Panc1 (cell line): ENCODE measurements at regions not wholly inside any gene's neighbourhood (a gene's known extent, or its start where the extent isn't known, plus 50 kb on each side); places are given as distances from the start of the nearest gene placed in this dataset.

Experiments used
- POLR2AphosphoS5 ChIP-seq: IDR thresholded peaks from 2 replicates; pipeline ENCODE4 v1.6.1; 2012; ENCODE audit warnings: mild to moderate bottlenecking, low read depth, low read length, moderate library complexity
- SIN3A ChIP-seq: IDR thresholded peaks from 2 replicates; pipeline ENCODE4 v1.6.1; 2012; ENCODE audit warnings: low read depth, mild to moderate bottlenecking, low read length, moderate library complexity, borderline replicate concordance; ENCODE audit not compliant: insufficient read depth
- TCF7L2 ChIP-seq: IDR thresholded peaks from 2 replicates; pipeline ENCODE4 v1.6.1; 2011; ENCODE audit warnings: mild to moderate bottlenecking, low read depth, low read length, inconsistent platforms
- TF ChIP-seq, protein P1 (sequence below): fragments of 450-650 bp; IDR thresholded peaks from 2 replicates; pipeline ENCODE4 v1.5.1; 2017; ENCODE audit warnings: mild to moderate bottlenecking
- TF ChIP-seq, protein P2 (sequence below), 2 experiments: IDR thresholded peaks; 2 replicates each; pipeline ENCODE4 v1.6.1; 2011 to 2012; ENCODE audit warnings: low read depth in 2 of 2, control low read depth in 1 of 2, low read length in 1 of 2, mild to moderate bottlenecking in 1 of 2, moderate library complexity in 1 of 2; ENCODE audit not compliant: insufficient read depth in 1 of 2

DNA sequence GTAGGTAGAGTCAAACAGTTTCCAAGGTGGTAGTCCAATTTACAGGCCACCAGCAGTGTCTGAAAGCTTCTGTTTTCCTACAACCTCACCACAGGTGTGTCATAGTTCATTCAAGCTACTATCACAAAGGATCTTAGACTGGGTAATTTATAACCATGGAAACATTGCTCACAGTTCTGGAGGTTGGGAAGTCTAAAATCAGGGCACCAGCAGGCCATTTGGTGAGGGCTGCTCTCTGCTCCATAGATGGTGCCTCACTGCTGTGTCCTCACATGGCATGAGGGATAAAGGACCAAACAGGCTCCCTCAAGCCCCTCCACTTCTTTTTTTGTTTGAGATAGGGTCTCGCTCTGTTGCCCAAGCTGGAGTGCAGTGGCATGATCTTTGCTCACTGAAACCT lies 60.6 kb downstream of the ING1 start:
- TF ChIP-seq, protein P1, sequence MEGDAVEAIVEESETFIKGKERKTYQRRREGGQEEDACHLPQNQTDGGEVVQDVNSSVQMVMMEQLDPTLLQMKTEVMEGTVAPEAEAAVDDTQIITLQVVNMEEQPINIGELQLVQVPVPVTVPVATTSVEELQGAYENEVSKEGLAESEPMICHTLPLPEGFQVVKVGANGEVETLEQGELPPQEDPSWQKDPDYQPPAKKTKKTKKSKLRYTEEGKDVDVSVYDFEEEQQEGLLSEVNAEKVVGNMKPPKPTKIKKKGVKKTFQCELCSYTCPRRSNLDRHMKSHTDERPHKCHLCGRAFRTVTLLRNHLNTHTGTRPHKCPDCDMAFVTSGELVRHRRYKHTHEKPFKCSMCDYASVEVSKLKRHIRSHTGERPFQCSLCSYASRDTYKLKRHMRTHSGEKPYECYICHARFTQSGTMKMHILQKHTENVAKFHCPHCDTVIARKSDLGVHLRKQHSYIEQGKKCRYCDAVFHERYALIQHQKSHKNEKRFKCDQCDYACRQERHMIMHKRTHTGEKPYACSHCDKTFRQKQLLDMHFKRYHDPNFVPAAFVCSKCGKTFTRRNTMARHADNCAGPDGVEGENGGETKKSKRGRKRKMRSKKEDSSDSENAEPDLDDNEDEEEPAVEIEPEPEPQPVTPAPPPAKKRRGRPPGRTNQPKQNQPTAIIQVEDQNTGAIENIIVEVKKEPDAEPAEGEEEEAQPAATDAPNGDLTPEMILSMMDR: no peak
- TF ChIP-seq POLR2AphosphoS5 (no peak), TCF7L2 (no peak), SIN3A (no peak)
- TF ChIP-seq, protein P2, sequence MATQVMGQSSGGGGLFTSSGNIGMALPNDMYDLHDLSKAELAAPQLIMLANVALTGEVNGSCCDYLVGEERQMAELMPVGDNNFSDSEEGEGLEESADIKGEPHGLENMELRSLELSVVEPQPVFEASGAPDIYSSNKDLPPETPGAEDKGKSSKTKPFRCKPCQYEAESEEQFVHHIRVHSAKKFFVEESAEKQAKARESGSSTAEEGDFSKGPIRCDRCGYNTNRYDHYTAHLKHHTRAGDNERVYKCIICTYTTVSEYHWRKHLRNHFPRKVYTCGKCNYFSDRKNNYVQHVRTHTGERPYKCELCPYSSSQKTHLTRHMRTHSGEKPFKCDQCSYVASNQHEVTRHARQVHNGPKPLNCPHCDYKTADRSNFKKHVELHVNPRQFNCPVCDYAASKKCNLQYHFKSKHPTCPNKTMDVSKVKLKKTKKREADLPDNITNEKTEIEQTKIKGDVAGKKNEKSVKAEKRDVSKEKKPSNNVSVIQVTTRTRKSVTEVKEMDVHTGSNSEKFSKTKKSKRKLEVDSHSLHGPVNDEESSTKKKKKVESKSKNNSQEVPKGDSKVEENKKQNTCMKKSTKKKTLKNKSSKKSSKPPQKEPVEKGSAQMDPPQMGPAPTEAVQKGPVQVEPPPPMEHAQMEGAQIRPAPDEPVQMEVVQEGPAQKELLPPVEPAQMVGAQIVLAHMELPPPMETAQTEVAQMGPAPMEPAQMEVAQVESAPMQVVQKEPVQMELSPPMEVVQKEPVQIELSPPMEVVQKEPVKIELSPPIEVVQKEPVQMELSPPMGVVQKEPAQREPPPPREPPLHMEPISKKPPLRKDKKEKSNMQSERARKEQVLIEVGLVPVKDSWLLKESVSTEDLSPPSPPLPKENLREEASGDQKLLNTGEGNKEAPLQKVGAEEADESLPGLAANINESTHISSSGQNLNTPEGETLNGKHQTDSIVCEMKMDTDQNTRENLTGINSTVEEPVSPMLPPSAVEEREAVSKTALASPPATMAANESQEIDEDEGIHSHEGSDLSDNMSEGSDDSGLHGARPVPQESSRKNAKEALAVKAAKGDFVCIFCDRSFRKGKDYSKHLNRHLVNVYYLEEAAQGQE (IDR thresholded peaks at IDR 0.05; ENCODE audit: insufficient read depth in 1 of 2, low read depth in 2 of 2, low read length in 1 of 2): no peak
